SK-N-SH treated with all-trans-retinoic acid at 6 μM for 48 hours (cell line): ENCODE measurements at regions not wholly inside any gene's neighbourhood (a gene's known extent, or its start where the extent isn't known, plus 50 kb on each side); places are given as distances from the start of the nearest gene placed in this dataset.

Source experiments
- ATAC-seq: fragments of 200-7000 bp; cut with Tn5 transposase; 3 replicates; pipeline ENCODE4 v1.9.1; 2020; ENCODE audit warnings: mild to moderate bottlenecking, moderate library complexity
- ARNTL ChIP-seq: fragments of 450-650 bp; formaldehyde crosslinking; IDR thresholded peaks from 2 replicates; pipeline ENCODE4 v1.5.0; 2020; ENCODE audit warnings: low read depth, mild to moderate bottlenecking, moderate library complexity, borderline replicate concordance
- CREB5 ChIP-seq: fragments of 250-450 bp; sonication (Bioruptor Pico); IDR thresholded peaks from 2 replicates; pipeline ENCODE4 v1.5.1; 2020; ENCODE audit warnings: low read depth, mild to moderate bottlenecking, moderate library complexity
- CSRNP3 ChIP-seq: fragments of 250-450 bp; sonication (Bioruptor Pico); IDR thresholded peaks from 2 replicates; pipeline ENCODE4 v1.5.1; 2021; ENCODE audit warnings: mild to moderate bottlenecking, moderate library complexity
- ESRRG ChIP-seq: fragments of 250-450 bp; sonication (Bioruptor Pico); IDR thresholded peaks from 2 replicates; pipeline ENCODE4 v1.6.1; 2021; ENCODE audit warnings: mild to moderate bottlenecking
- GLIS3 ChIP-seq: fragments of 250-450 bp; sonication (Bioruptor Pico); IDR thresholded peaks from 2 replicates; pipeline ENCODE4 v1.5.0; 2020; ENCODE audit warnings: mild to moderate bottlenecking, moderate library complexity
- ISL1 ChIP-seq: fragments of 250-450 bp; sonication (Bioruptor Pico); IDR thresholded peaks from 2 replicates; pipeline ENCODE4 v2.1.2; 2022; ENCODE audit warnings: mild to moderate bottlenecking, moderate library complexity
- PATZ1 ChIP-seq: fragments of 250-450 bp; sonication (Bioruptor Pico); IDR thresholded peaks from 2 replicates; pipeline ENCODE4 v1.8.0; 2020; ENCODE audit warnings: mild to moderate bottlenecking, moderate library complexity, borderline replicate concordance
- POU6F1 ChIP-seq: fragments of 250-450 bp; sonication (Bioruptor Pico); IDR thresholded peaks from 2 replicates; pipeline ENCODE4 v1.8.0; 2021; ENCODE audit warnings: low read depth, mild to moderate bottlenecking, moderate library complexity, borderline replicate concordance
- PPARA ChIP-seq: fragments of 250-450 bp; sonication (Bioruptor Pico); IDR thresholded peaks from 2 replicates; pipeline ENCODE4 v1.5.0; 2020; ENCODE audit warnings: mild to moderate bottlenecking, borderline replicate concordance
- RARB ChIP-seq: fragments of 250-450 bp; sonication (Bioruptor Pico); IDR thresholded peaks from 2 replicates; pipeline ENCODE4 v1.8.0; 2021; ENCODE audit warnings: mild to moderate bottlenecking, moderate library complexity
- TCF4 ChIP-seq: fragments of 250-450 bp; sonication (Bioruptor Pico); IDR thresholded peaks from 2 replicates; pipeline ENCODE4 v1.8.0; 2021; ENCODE audit warnings: mild to moderate bottlenecking, moderate library complexity, borderline replicate concordance
- TOX ChIP-seq: fragments of 250-450 bp; sonication (Bioruptor Pico); IDR thresholded peaks from 2 replicates; pipeline ENCODE4 v1.8.0; 2021; ENCODE audit warnings: mild to moderate bottlenecking, moderate library complexity, borderline replicate concordance
- TSHZ2 ChIP-seq: fragments of 250-450 bp; sonication (Bioruptor Pico); IDR thresholded peaks from 2 replicates; pipeline ENCODE4 v1.5.0; 2020; ENCODE audit warnings: mild to moderate bottlenecking, moderate library complexity
- ZC3H10 ChIP-seq: fragments of 250-450 bp; sonication (Bioruptor Pico); IDR thresholded peaks from 2 replicates; pipeline ENCODE4 v1.5.1; 2021; ENCODE audit warnings: mild to moderate bottlenecking, moderate library complexity
- ZFP30 ChIP-seq: fragments of 450-650 bp; formaldehyde crosslinking; IDR thresholded peaks from 2 replicates; pipeline ENCODE4 v1.5.0; 2022; ENCODE audit warnings: mild to moderate bottlenecking, moderate library complexity
- ZNF565 ChIP-seq: fragments of 450-650 bp; formaldehyde crosslinking; conservative IDR thresholded peaks from 2 replicates; pipeline ENCODE4 v1.5.0; 2020; ENCODE audit warnings: low read depth, mild to moderate bottlenecking, moderate library complexity
- ZNF70 ChIP-seq: fragments of 450-650 bp; formaldehyde crosslinking; IDR thresholded peaks from 2 replicates; pipeline ENCODE4 v1.5.0; 2020; ENCODE audit warnings: mild to moderate bottlenecking, moderate library complexity
- ZNF8 ChIP-seq: fragments of 450-650 bp; formaldehyde crosslinking; IDR thresholded peaks from 2 replicates; pipeline ENCODE4 v1.5.0; 2020; ENCODE audit warnings: mild to moderate bottlenecking, moderate library complexity

- ATAC-seq: no peak
- TF ChIP-seq ARNTL: no peak
Observed at GRCh38 chr2:125092276-125093009, 1067.4 kb downstream of the CNTNAP5 start.

GRCh38 chr2:125095826-125096225 lies 1070.7 kb downstream of the CNTNAP5 start:
- no peak for TF ChIP-seq CSRNP3 (CRISPR knock-in tag)
- no peak for TF ChIP-seq ISL1 (CRISPR knock-in tag)
- TF ChIP-seq ARNTL: no peak
- no peak for TF ChIP-seq PPARA (CRISPR knock-in tag)
- no peak for TF ChIP-seq TSHZ2
- no peak for TF ChIP-seq TOX
- no peak for TF ChIP-seq ZC3H10
- TF ChIP-seq ZNF70: no peak
- TF ChIP-seq ZNF565: no peak
- TF ChIP-seq POU6F1 (CRISPR knock-in tag): no peak
- TF ChIP-seq GLIS3 (CRISPR knock-in tag): no peak
- TF ChIP-seq ESRRG (CRISPR knock-in tag): no peak
- no peak for TF ChIP-seq PATZ1 (CRISPR knock-in tag)
- TF ChIP-seq ZNF8 (CRISPR knock-in tag): no peak
- no peak for TF ChIP-seq CREB5 (CRISPR knock-in tag)
- ATAC-seq: no peak

- TF ChIP-seq ARNTL (no peak), ISL1 (CRISPR knock-in tag) (no peak), ZFP30 (CRISPR knock-in tag) (no peak), TCF4 (CRISPR knock-in tag) (no peak), CREB5 (CRISPR knock-in tag) (no peak), RARB (CRISPR knock-in tag) (no peak), ESRRG (CRISPR knock-in tag) (no peak), ZNF8 (CRISPR knock-in tag) (no peak), CSRNP3 (CRISPR knock-in tag) (no peak)
- ATAC-seq: no peak
Observed at GRCh38 chr2:125106710-125107109, 1081.6 kb downstream of the CNTNAP5 start.
